Calu3 (cell line): ENCODE measurements at regions not wholly inside any gene's neighbourhood (a gene's known extent, or its start where the extent isn't known, plus 50 kb on each side); places are given as distances from the start of the nearest gene placed in this dataset.

Source experiments
- BruUV-seq: library from RNA; stranded (reverse); fragments of 400-500 nt; replicated peaks from 2 replicates; lab custom pipeline; 2021; lab: Mats Ljungman, UMichigan
- CTCF ChIA-PET: fragments of 300-600 bp; sonication (Branson Sonifier 250); formaldehyde crosslinking; loops from one replicate; lab custom pipeline; 2022; ENCODE audit warnings: antibody characterized with exemption; lab: Charles Lee
- DNase-seq: peaks from one replicate; pipeline ENCODE4 v3.0.0; 2022
- H3K27ac Mint-ChIP-seq: one replicate; pipeline ENCODE4 v1.8.0; 2022; ENCODE audit warnings: mixed read lengths; ENCODE audit not compliant: unreplicated experiment
- H3K27me3 Mint-ChIP-seq: one replicate; pipeline ENCODE4 v1.8.0; 2022; ENCODE audit warnings: mixed read lengths; ENCODE audit not compliant: unreplicated experiment
- H3K36me3 Mint-ChIP-seq: one replicate; pipeline ENCODE4 v1.8.0; 2022; ENCODE audit warnings: mild to moderate bottlenecking, moderate library complexity, mixed read lengths; ENCODE audit not compliant: insufficient read depth, unreplicated experiment
- H3K4me1 Mint-ChIP-seq: one replicate; pipeline ENCODE4 v1.8.0; 2022; ENCODE audit warnings: mild to moderate bottlenecking, low read depth, mixed read lengths; ENCODE audit not compliant: unreplicated experiment
- H3K4me3 Mint-ChIP-seq: one replicate; pipeline ENCODE4 v1.8.0; 2022; ENCODE audit warnings: mild to moderate bottlenecking, low read depth, moderate library complexity, mixed read lengths; ENCODE audit not compliant: unreplicated experiment
- H3K9me3 Mint-ChIP-seq: one replicate; pipeline ENCODE4 v1.8.0; 2022; ENCODE audit warnings: low read depth, mixed read lengths; ENCODE audit not compliant: unreplicated experiment
- CTCF ChIP-seq: fragments of 200-600 bp; IDR thresholded peaks from one replicate; pipeline ENCODE4 v1.8.0; 2022; ENCODE audit warnings: antibody characterized with exemption; ENCODE audit not compliant: unreplicated experiment
- intact Hi-C: fragments of 100-400 bp; cut with micrococcal nuclease; formaldehyde crosslinking; loops from one replicate; pipeline ENCODE4 v1.10.0; 2022; ENCODE audit not compliant: unreplicated experiment

GRCh38 chr10:45075826-45076380, 75.2 kb downstream of the ZNF22 start:
- intact Hi-C loops = no loop called here
- no peak overlapping the region for H3K27ac Mint-ChIP-seq
- peaks cover 2% of the 10 kb centered on the region for H3K9me3 Mint-ChIP-seq
- CTCF ChIA-PET = no interaction called here
- peaks cover 40% of the 10 kb centered on the region for H3K27me3 Mint-ChIP-seq
- H3K4me3 Mint-ChIP-seq = no peak overlapping the region
- H3K4me1 Mint-ChIP-seq = no peaks in the 10 kb centered on the region
- TF ChIP-seq CTCF = no peak
- no peak for DNase-seq
- no peaks in the 10 kb centered on the region for H3K36me3 Mint-ChIP-seq
- no TSS peak for BruUV-seq

- no TSS peak for BruUV-seq
- H3K36me3 Mint-ChIP-seq = no peaks in the 10 kb centered on the region
- no peaks in the 10 kb centered on the region for H3K4me1 Mint-ChIP-seq
- CTCF ChIA-PET = no interaction called here
- peaks cover 2% of the 10 kb centered on the region for H3K9me3 Mint-ChIP-seq
- H3K27ac Mint-ChIP-seq = no peak overlapping the region
- intact Hi-C loops = no loop called here
- no peak overlapping the region for H3K4me3 Mint-ChIP-seq
- no peak for TF ChIP-seq CTCF
- DNase-seq = no peak
- peaks cover 49% of the 10 kb centered on the region for H3K27me3 Mint-ChIP-seq
Measured at GRCh38 chr10:45076891-45077290, 76.2 kb downstream of the ZNF22 start.

- BruUV-seq = no TSS peak
- Mint-ChIP-seq H3K9me3 (no peaks in the 10 kb centered on the region), H3K4me3 (no peak overlapping the region), H3K27ac (no peak overlapping the region), H3K27me3 (peaks cover 62% of the 10 kb centered on the region), H3K36me3 (no peaks in the 10 kb centered on the region), H3K4me1 (no peaks in the 10 kb centered on the region)
- intact Hi-C loops = no loop called here
- no peak for TF ChIP-seq CTCF
- CTCF ChIA-PET = no interaction called here
- DNase-seq = no peak
Measured at GRCh38 chr10:45080331-45080730, 79.6 kb downstream of the ZNF22 start.

- CTCF ChIA-PET = no interaction called here
- H3K27me3 Mint-ChIP-seq = peaks cover 54% of the 10 kb centered on the region
- no peaks in the 10 kb centered on the region for H3K9me3 Mint-ChIP-seq
- BruUV-seq = no TSS peak
- no peaks in the 10 kb centered on the region for H3K36me3 Mint-ChIP-seq
- intact Hi-C loops = no loop called here
- H3K4me1 Mint-ChIP-seq = no peaks in the 10 kb centered on the region
- DNase-seq = no peak
- no peak overlapping the region for H3K27ac Mint-ChIP-seq
- no peak for TF ChIP-seq CTCF
- no peak overlapping the region for H3K4me3 Mint-ChIP-seq
Measured at GRCh38 chr10:45082176-45082575, 81.5 kb downstream of the ZNF22 start.
